ENCODE measurements at regions not wholly inside any gene's neighbourhood (a gene's known extent, or its start where the extent isn't known, plus 50 kb on each side); places are given as distances from the start of the nearest gene placed in this dataset.

- TF ChIP-seq EZH2phosphoT487 (IDR thresholded peaks at IDR 0.05; ENCODE audit: insufficient read depth, low read depth) (no peak), EZH2 (IDR thresholded peaks at IDR 0.05; ENCODE audit: insufficient read depth, poor library complexity, severe bottlenecking) (no peak)
- H3F3A ChIP-seq (ENCODE audit: insufficient read depth): no peaks in the 10 kb centered on the region
- no peaks in the 10 kb centered on the region for H3K4me1 ChIP-seq (ENCODE audit: insufficient read depth)
- in situ Hi-C loops (cut with MboI): no loop called here
- 0 out of 2 replicates have a peak, but pooled peaks cover 4% of the 10 kb centered on the region for H3K27me3 ChIP-seq (replicated peaks; ENCODE audit: insufficient read depth)
- WGBS, 2 experiments (ENCODE audit: low coverage in 1 of 2, low lambda C conversion rate in 2 of 2, missing lambda C conversion rate in 2 of 2): 67 to 71% methylated on average over 35 of the region's 35 CpGs
- H4K20me1 ChIP-seq (ENCODE audit: insufficient read depth): no peaks in the 10 kb centered on the region
- H3K4me3 ChIP-seq: no peak overlapping the region
- no peaks in the 10 kb centered on the region for H3K9me2 ChIP-seq (ENCODE audit: insufficient read depth)
- no peak for DNase-seq
- H3K9ac ChIP-seq: no peak overlapping the region
- no peaks in the 10 kb centered on the region for H3K79me2 ChIP-seq (ENCODE audit: insufficient read depth)
- H3K9me3 ChIP-seq (ENCODE audit: low read depth): no peaks in the 10 kb centered on the region
- H3K36me3 ChIP-seq (ENCODE audit: low read depth): no peaks in the 10 kb centered on the region
- no peak overlapping the region for H3K27ac ChIP-seq
- no peak overlapping the region for H2AFZ ChIP-seq
- no peak overlapping the region for H3K4me2 ChIP-seq (ENCODE audit: unreplicated experiment)
Observed at GRCh38 chr13:109880371-109881346, 94.3 kb upstream of the IRS2 start.

- Histone ChIP-seq H3K79me2 (ENCODE audit: insufficient read depth) (no peaks in the 10 kb centered on the region), H3K4me2 (ENCODE audit: unreplicated experiment) (no peak overlapping the region), H3K4me3 (no peak overlapping the region), H3K4me1 (ENCODE audit: insufficient read depth) (peaks cover 12% of the 10 kb centered on the region), H3K27ac (no peak overlapping the region), H3K27me3 (replicated peaks; ENCODE audit: insufficient read depth) (0 out of 2 replicates have a peak, but pooled peaks cover 4% of the 10 kb centered on the region), H4K20me1 (ENCODE audit: insufficient read depth) (no peaks in the 10 kb centered on the region), H3K9ac (no peak overlapping the region), H3K9me2 (ENCODE audit: insufficient read depth) (no peaks in the 10 kb centered on the region), H2AFZ (no peak overlapping the region), H3F3A (ENCODE audit: insufficient read depth) (peaks cover 11% of the 10 kb centered on the region), H3K36me3 (ENCODE audit: low read depth) (no peaks in the 10 kb centered on the region), H3K9me3 (ENCODE audit: low read depth) (no peaks in the 10 kb centered on the region)
- in situ Hi-C loops (cut with MboI): no loop called here
- WGBS, 2 experiments (ENCODE audit: low coverage in 1 of 2, low lambda C conversion rate in 2 of 2, missing lambda C conversion rate in 2 of 2): 83 to 84% methylated on average over 6 of the region's 6 CpGs
- no peak for DNase-seq
- TF ChIP-seq EZH2 (IDR thresholded peaks at IDR 0.05; ENCODE audit: insufficient read depth, poor library complexity, severe bottlenecking): no peak
- TF ChIP-seq EZH2phosphoT487 (IDR thresholded peaks at IDR 0.05; ENCODE audit: insufficient read depth, low read depth): no peak
Observed at GRCh38 chr13:109879338-109879737, 93.0 kb upstream of the IRS2 start.

GRCh38 chr13:109877809-109878208 lies 91.4 kb upstream of the IRS2 start:
- TF ChIP-seq EZH2phosphoT487 (IDR thresholded peaks at IDR 0.05; ENCODE audit: insufficient read depth, low read depth) (no peak), EZH2 (IDR thresholded peaks at IDR 0.05; ENCODE audit: insufficient read depth, poor library complexity, severe bottlenecking) (no peak)
- in situ Hi-C loops (cut with MboI): no loop called here
- H3K9me3 ChIP-seq (ENCODE audit: low read depth): no peaks in the 10 kb centered on the region
- no peak overlapping the region for H3K4me2 ChIP-seq (ENCODE audit: unreplicated experiment)
- H2AFZ ChIP-seq: no peak overlapping the region
- no peak for DNase-seq
- 78 to 80% methylated on average over 7 of the region's 7 CpGs for WGBS, 2 experiments (ENCODE audit: low coverage in 1 of 2, low lambda C conversion rate in 2 of 2, missing lambda C conversion rate in 2 of 2)
- H3K79me2 ChIP-seq (ENCODE audit: insufficient read depth): no peaks in the 10 kb centered on the region
- peaks cover 15% of the 10 kb centered on the region for H3K4me1 ChIP-seq (ENCODE audit: insufficient read depth)
- no peak overlapping the region for H3K9ac ChIP-seq
- H3K4me3 ChIP-seq: no peak overlapping the region
- H3F3A ChIP-seq (ENCODE audit: insufficient read depth): peaks cover 14% of the 10 kb centered on the region
- H3K9me2 ChIP-seq (ENCODE audit: insufficient read depth): no peaks in the 10 kb centered on the region
- no peaks in the 10 kb centered on the region for H3K36me3 ChIP-seq (ENCODE audit: low read depth)
- H3K27me3 ChIP-seq (replicated peaks; ENCODE audit: insufficient read depth): 0 out of 2 replicates have a peak, but pooled peaks cover 4% of the 10 kb centered on the region
- H4K20me1 ChIP-seq (ENCODE audit: insufficient read depth): no peaks in the 10 kb centered on the region
- H3K27ac ChIP-seq: no peak overlapping the region

GRCh38 chr13:109875746-109876145 lies 89.4 kb upstream of the IRS2 start:
- Histone ChIP-seq H3K27ac (no peak overlapping the region), H2AFZ (no peak overlapping the region), H3K4me3 (no peak overlapping the region), H3F3A (ENCODE audit: insufficient read depth) (peaks cover 14% of the 10 kb centered on the region), H4K20me1 (ENCODE audit: insufficient read depth) (no peaks in the 10 kb centered on the region), H3K79me2 (ENCODE audit: insufficient read depth) (no peaks in the 10 kb centered on the region), H3K9me2 (ENCODE audit: insufficient read depth) (no peaks in the 10 kb centered on the region), H3K9ac (no peak overlapping the region), H3K36me3 (ENCODE audit: low read depth) (no peaks in the 10 kb centered on the region), H3K27me3 (replicated peaks; ENCODE audit: insufficient read depth) (0 out of 2 replicates have a peak, but pooled peaks cover 4% of the 10 kb centered on the region), H3K9me3 (ENCODE audit: low read depth) (no peaks in the 10 kb centered on the region), H3K4me1 (ENCODE audit: insufficient read depth) (peaks cover 15% of the 10 kb centered on the region), H3K4me2 (ENCODE audit: unreplicated experiment) (no peak overlapping the region)
- DNase-seq: no peak
- in situ Hi-C loops (cut with MboI): no loop called here
- 75 to 77% methylated on average over 4 of the region's 4 CpGs for WGBS, 2 experiments (ENCODE audit: low coverage in 1 of 2, low lambda C conversion rate in 2 of 2, missing lambda C conversion rate in 2 of 2)
- no peak for TF ChIP-seq EZH2phosphoT487 (IDR thresholded peaks at IDR 0.05; ENCODE audit: insufficient read depth, low read depth)
- TF ChIP-seq EZH2 (IDR thresholded peaks at IDR 0.05; ENCODE audit: insufficient read depth, poor library complexity, severe bottlenecking): no peak

Measured in GM23248 (cell line).